Mesodermal cell (in vitro differentiated cells): ENCODE measurements at regions not wholly inside any gene's neighbourhood (a gene's known extent, or its start where the extent isn't known, plus 50 kb on each side); places are given as distances from the start of the nearest gene placed in this dataset.
"Not testable (repeated sequence)": the region's sequence is repeated elsewhere in the genome, so short reads cannot be mapped to it uniquely, and the experiment has no call there.

Experiments used
- H3K27ac ChIP-seq: 2 replicates; pipeline ENCODE4 v1.7.0; 2013; ENCODE audit warnings: mild to moderate bottlenecking, low read depth, low read length, moderate library complexity; ENCODE audit not compliant: severe bottlenecking
- H3K36me3 ChIP-seq: 2 replicates; pipeline ENCODE4 v1.7.1; 2013; ENCODE audit warnings: mild to moderate bottlenecking, low read length, moderate library complexity; ENCODE audit not compliant: control insufficient read depth, insufficient read depth
- H3K4me1 ChIP-seq: one replicate; pipeline ENCODE4 v1.7.1; 2013; ENCODE audit warnings: mild to moderate bottlenecking, low read length; ENCODE audit not compliant: insufficient read depth, control insufficient read depth, poor library complexity, severe bottlenecking
- H3K4me3 ChIP-seq: 2 replicates; pipeline ENCODE4 v1.7.0; 2013; ENCODE audit warnings: low read length, control low read depth, mild to moderate bottlenecking; ENCODE audit not compliant: insufficient read depth, poor library complexity, severe bottlenecking; ENCODE audit errors: extremely low read depth
- H3K9me3 ChIP-seq: 2 replicates; pipeline ENCODE4 v1.7.1; 2013; ENCODE audit warnings: mild to moderate bottlenecking, low read length, moderate library complexity; ENCODE audit not compliant: control insufficient read depth
- WGBS, 2 experiments: methylation state at CpG; one replicate each; pipeline ENCODE4 v1.1.5; 2013; ENCODE audit warnings: missing lambda C conversion rate in 2 of 2; ENCODE audit not compliant: insufficient coverage in 2 of 2; 5-methylcytosine and 5-hydroxymethylcytosine counted together

DNA sequence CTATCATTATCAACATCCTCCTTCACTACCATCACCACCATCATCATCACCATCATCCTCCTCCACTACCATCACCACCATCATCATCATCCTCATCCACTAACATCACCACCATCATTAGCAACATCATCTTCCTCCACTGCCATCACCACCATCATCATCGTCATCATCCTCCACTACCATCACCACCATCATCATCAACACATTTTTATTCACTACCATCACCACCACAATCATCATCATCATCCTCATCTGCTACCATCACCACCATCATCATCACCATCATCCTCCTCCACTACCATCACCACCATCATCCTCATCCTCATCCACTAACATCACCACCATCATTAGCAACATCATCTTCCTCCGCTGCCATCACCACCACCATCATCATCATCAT lies 639.2 kb upstream of the RBFOX1 start:
- not testable (repeated sequence) for H3K4me3 ChIP-seq, H3K27ac ChIP-seq, H3K9me3 ChIP-seq, H3K36me3 ChIP-seq, H3K4me1 ChIP-seq
- WGBS, 2 experiments = 82 to 91% methylated on average over 2 of the region's 2 CpGs

DNA sequence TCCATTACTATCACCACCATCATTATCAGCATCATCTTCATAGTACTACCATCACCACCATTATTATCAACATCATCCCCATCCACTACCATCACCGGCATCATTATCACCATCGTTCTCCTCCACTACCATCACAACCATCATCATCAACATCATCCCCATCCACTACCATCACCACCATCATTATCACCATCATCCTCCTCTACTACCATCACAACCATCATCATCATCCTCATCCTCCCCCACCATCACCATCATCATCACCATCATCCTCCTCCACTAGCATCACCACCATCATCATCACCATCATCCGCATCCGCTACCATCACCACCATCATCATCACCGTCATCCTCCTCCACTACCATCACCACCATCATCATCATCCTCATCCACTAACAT lies 639.8 kb upstream of the RBFOX1 start:
- H3K27ac ChIP-seq = no peak overlapping the region
- WGBS, 2 experiments = 95 to 98% methylated on average over 5 of the region's 5 CpGs

GRCh38 chr16:6690741-6691140 lies 641.9 kb upstream of the RBFOX1 start:
- 90 to 97% methylated on average over 2 to 3 of the region's 4 CpGs for WGBS, 2 experiments
- H3K36me3 ChIP-seq = no peaks in the 10 kb centered on the region
- H3K27ac ChIP-seq = no peak overlapping the region
- no peaks in the 10 kb centered on the region for H3K4me1 ChIP-seq
- no peak overlapping the region for H3K4me3 ChIP-seq
- H3K9me3 ChIP-seq = no peaks in the 10 kb centered on the region

More for the DNA sequence above, 639.8 kb upstream of the RBFOX1 start:
- Histone ChIP-seq H3K4me1 (no peaks in the 10 kb centered on the region), H3K4me3 (no peak overlapping the region), H3K36me3 (no peaks in the 10 kb centered on the region), H3K9me3 (no peaks in the 10 kb centered on the region)

GRCh38 chr16:6689643-6690042 lies 643.0 kb upstream of the RBFOX1 start:
- no peak overlapping the region for H3K4me3 ChIP-seq
- no peak overlapping the region for H3K27ac ChIP-seq

DNA sequence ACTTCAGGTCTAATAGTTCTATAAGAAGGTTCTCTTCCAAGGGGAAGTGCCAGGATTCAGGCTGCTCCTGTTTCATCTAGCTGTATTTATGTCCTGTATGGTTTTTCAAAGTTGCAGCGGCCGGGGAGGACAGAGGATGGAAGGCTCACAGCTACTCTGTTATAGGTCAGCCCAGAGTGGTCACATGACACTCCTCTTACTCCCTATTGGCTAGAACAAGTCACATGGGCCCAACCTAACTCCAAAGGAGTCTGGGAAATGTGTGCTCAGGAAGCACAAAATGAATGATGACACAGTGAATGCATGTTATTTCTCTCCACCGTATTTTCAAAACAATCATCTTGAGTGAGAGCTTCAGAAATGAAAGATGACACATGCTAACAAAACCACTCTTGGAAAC lies 645.1 kb upstream of the RBFOX1 start:
- no peaks in the 10 kb centered on the region for H3K9me3 ChIP-seq
- 89 to 95% methylated on average over 2 of the region's 3 CpGs for WGBS, 2 experiments
- no peaks in the 10 kb centered on the region for H3K4me1 ChIP-seq
- H3K27ac ChIP-seq = no peak overlapping the region
- H3K36me3 ChIP-seq = no peaks in the 10 kb centered on the region
- no peak overlapping the region for H3K4me3 ChIP-seq

More at GRCh38 chr16:6689643-6690042, 643.0 kb upstream of the RBFOX1 start:
- H3K36me3 ChIP-seq = no peaks in the 10 kb centered on the region
- 44 to 50% methylated on average over 5 of the region's 5 CpGs for WGBS, 2 experiments
- H3K4me1 ChIP-seq = no peaks in the 10 kb centered on the region
- no peaks in the 10 kb centered on the region for H3K9me3 ChIP-seq

GRCh38 chr16:6684076-6684673 lies 648.5 kb upstream of the RBFOX1 start:
- H3K9me3 ChIP-seq = no peaks in the 10 kb centered on the region
- H3K4me1 ChIP-seq = no peaks in the 10 kb centered on the region
- H3K36me3 ChIP-seq = no peaks in the 10 kb centered on the region
- H3K27ac ChIP-seq = no peak overlapping the region
- no peak overlapping the region for H3K4me3 ChIP-seq
- 12 to 18% methylated on average over 4 to 6 of the region's 7 CpGs for WGBS, 2 experiments

DNA sequence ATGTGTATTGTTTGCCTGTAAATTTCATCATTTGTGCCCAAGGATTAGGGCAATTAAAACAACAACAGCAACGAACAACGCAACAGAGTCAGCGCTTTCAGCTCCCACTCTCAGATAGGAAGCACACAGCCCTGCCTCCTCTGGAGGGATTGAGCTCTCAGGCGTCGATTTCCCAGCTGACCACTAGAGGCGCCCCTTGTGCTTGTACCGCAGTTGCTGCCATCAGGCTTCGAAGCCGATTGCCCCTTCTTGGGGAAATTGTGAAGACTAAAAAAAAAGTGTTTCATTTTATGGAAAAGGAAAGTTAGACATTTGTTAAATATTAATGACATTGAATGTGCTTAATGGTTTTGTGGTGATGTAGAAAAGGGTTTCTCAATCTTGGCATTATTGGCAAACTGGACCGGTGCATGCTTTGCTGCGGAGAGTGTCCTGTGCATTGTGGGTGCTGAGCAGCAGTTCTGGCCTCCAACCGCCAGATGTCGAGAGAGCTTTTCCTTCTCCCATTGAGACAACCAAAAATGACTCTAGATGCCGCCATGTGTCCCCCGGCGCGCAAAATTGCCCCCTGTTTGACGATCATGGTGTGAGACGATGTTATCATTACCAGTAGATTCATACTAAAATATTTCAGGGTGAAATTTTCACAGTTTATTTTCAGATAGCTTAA lies 650.4 kb upstream of the RBFOX1 start:
- no peaks in the 10 kb centered on the region for H3K9me3 ChIP-seq
- H3K27ac ChIP-seq = no peak overlapping the region
- H3K4me1 ChIP-seq = no peaks in the 10 kb centered on the region
- no peak overlapping the region for H3K4me3 ChIP-seq
- 39 to 49% methylated on average over 9 to 11 of the region's 19 CpGs for WGBS, 2 experiments
- H3K36me3 ChIP-seq = no peaks in the 10 kb centered on the region

DNA sequence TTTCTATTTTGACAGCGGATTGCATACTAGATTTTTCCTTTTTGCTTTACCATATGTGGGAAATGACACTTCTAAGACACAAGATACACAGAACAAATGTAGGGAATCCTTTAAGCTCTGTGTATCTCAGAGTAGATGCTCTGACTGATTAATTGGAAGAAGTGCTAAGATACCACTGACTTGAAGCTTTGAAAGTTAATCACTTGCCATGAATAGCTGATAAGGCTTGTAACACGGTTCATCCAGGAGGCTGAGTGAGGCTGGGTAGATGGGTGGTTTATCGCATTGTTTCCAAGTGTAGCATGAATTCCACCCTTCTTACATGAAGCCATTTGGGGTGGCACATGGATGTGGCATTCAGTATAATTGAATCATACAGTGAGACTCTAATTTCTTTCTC lies 654.1 kb upstream of the RBFOX1 start:
- 33 to 80% methylated on average over 1 of the region's 3 CpGs for WGBS, 2 experiments
- Histone ChIP-seq H3K9me3 (no peaks in the 10 kb centered on the region), H3K4me3 (no peak overlapping the region), H3K27ac (no peak overlapping the region), H3K4me1 (no peaks in the 10 kb centered on the region), H3K36me3 (no peaks in the 10 kb centered on the region)

- 40 to 100% methylated on average over 1 to 2 of the region's 4 CpGs for WGBS, 2 experiments
- Histone ChIP-seq H3K36me3 (no peaks in the 10 kb centered on the region), H3K4me1 (no peaks in the 10 kb centered on the region), H3K9me3 (no peaks in the 10 kb centered on the region), H3K4me3 (no peak overlapping the region), H3K27ac (no peak overlapping the region)
Measured at GRCh38 chr16:6674071-6674470, 658.6 kb upstream of the RBFOX1 start.

GRCh38 chr16:6672507-6672906 lies 660.1 kb upstream of the RBFOX1 start:
- 80 to 100% methylated on average over 2 of the region's 2 CpGs for WGBS, 2 experiments
- Histone ChIP-seq H3K9me3 (no peaks in the 10 kb centered on the region), H3K36me3 (no peaks in the 10 kb centered on the region), H3K27ac (no peak overlapping the region), H3K4me1 (no peaks in the 10 kb centered on the region), H3K4me3 (no peak overlapping the region)

- Histone ChIP-seq H3K4me1 (no peaks in the 10 kb centered on the region), H3K36me3 (no peaks in the 10 kb centered on the region), H3K4me3 (no peak overlapping the region), H3K27ac (no peak overlapping the region), H3K9me3 (no peaks in the 10 kb centered on the region)
- 89 to 93% methylated on average over 1 to 4 of the region's 4 CpGs for WGBS, 2 experiments
Measured at GRCh38 chr16:6667393-6667792, 665.3 kb upstream of the RBFOX1 start.
